HEK293 (cell line): ENCODE measurements at regions not wholly inside any gene's neighbourhood (a gene's known extent, or its start where the extent isn't known, plus 50 kb on each side); places are given as distances from the start of the nearest gene placed in this dataset.

ENCODE experiments used
- CTCF ChIA-PET: fragments of 350-600 bp; formaldehyde crosslinking; extraction: SDS; loops from one replicate; lab custom pipeline; 2021; ENCODE audit warnings: antibody characterized with exemption; lab: Yijun Ruan, JAX
- POLR2A ChIA-PET: fragments of 300-600 bp; formaldehyde crosslinking; extraction: SDS; loops from one replicate; lab custom pipeline; 2020; ENCODE audit warnings: antibody characterized with exemption, inconsistent platforms; lab: Yijun Ruan, JAX
- H3K27ac ChIP-seq: fragments of 200-500 bp; sonication (Bioruptor generic); 2 replicates; pipeline ENCODE4 v1.5.1; 2014; ENCODE audit warnings: low read depth, low read length, control low read depth, inconsistent platforms; ENCODE audit errors: extremely low read depth
- H3K36me3 ChIP-seq, 2 experiments: fragments of 200-500 bp in 1 of 2; sonication (Bioruptor generic) in 1 of 2; 1 replicate in 1 of 2; 2 replicates in 1 of 2; pipeline ENCODE4 v1.5.1; 2014 to 2017; ENCODE audit warnings: inconsistent platforms in 2 of 2, low read length in 2 of 2; ENCODE audit not compliant: control insufficient read depth in 2 of 2, insufficient read depth in 1 of 2
- H3K4me1 ChIP-seq: fragments of 200-500 bp; sonication (Bioruptor generic); 2 replicates; pipeline ENCODE4 v1.5.1; 2014; ENCODE audit warnings: mild to moderate bottlenecking, low read length, inconsistent platforms; ENCODE audit not compliant: control insufficient read depth, insufficient read depth
- H3K4me3 ChIP-seq: 2 replicates; pipeline ENCODE4 v1.5.1; 2011; ENCODE audit warnings: low read depth, mild to moderate bottlenecking, control low read depth, low read length, moderate library complexity
- H3K9me3 ChIP-seq: fragments of 200-500 bp; sonication (Bioruptor generic); 2 replicates; pipeline ENCODE4 v1.5.1; 2014; ENCODE audit warnings: low read depth, low read length, inconsistent platforms; ENCODE audit not compliant: control insufficient read depth, insufficient read depth
- GLI4 ChIP-seq: fragments of 450-650 bp; formaldehyde crosslinking; IDR thresholded peaks from 2 replicates; pipeline ENCODE4 v1.5.1; 2016; ENCODE audit warnings: missing biosample characterization, missing genetic modification characterization
- IKZF3 ChIP-seq: fragments of 450-650 bp; IDR thresholded peaks from 2 replicates; pipeline ENCODE4 v1.5.0; 2018; ENCODE audit warnings: missing biosample characterization, mild to moderate bottlenecking, missing genetic modification characterization, moderate library complexity
- KLF1 ChIP-seq: fragments of 450-650 bp; formaldehyde crosslinking; IDR thresholded peaks from 2 replicates; pipeline ENCODE4 v1.5.1; 2016; ENCODE audit warnings: missing biosample characterization, missing genetic modification characterization
- MZF1 ChIP-seq: fragments of 450-650 bp; formaldehyde crosslinking; IDR thresholded peaks from 2 replicates; pipeline ENCODE4 v1.5.1; 2017; ENCODE audit warnings: missing biosample characterization, missing genetic modification characterization, borderline replicate concordance
- OSR2 ChIP-seq: fragments of 450-650 bp; formaldehyde crosslinking; IDR thresholded peaks from 2 replicates; pipeline ENCODE4 v1.5.1; 2016; ENCODE audit warnings: missing biosample characterization, missing genetic modification characterization
- ZBTB11 ChIP-seq: fragments of 450-650 bp; formaldehyde crosslinking; conservative IDR thresholded peaks from 2 replicates; pipeline ENCODE4 v1.5.1; 2016; ENCODE audit warnings: low read depth, missing biosample characterization, missing genetic modification characterization
- ZEB2 ChIP-seq: fragments of 450-650 bp; formaldehyde crosslinking; IDR thresholded peaks from 2 replicates; pipeline ENCODE4 v1.5.1; 2016; ENCODE audit warnings: missing biosample characterization, missing genetic modification characterization
- ZNF19 ChIP-seq: fragments of 450-650 bp; formaldehyde crosslinking; IDR thresholded peaks from 2 replicates; pipeline ENCODE4; 2016; ENCODE audit warnings: missing biosample characterization, missing genetic modification characterization, low read depth
- ZNF280D ChIP-seq: fragments of 450-650 bp; formaldehyde crosslinking; IDR thresholded peaks from 2 replicates; pipeline ENCODE4 v1.5.1; 2016; ENCODE audit warnings: missing biosample characterization, missing genetic modification characterization
- ZNF501 ChIP-seq: fragments of 450-650 bp; formaldehyde crosslinking; IDR thresholded peaks from 2 replicates; pipeline ENCODE4 v1.5.1; 2016; ENCODE audit warnings: missing biosample characterization, missing genetic modification characterization
- ZNF529 ChIP-seq: fragments of 450-650 bp; formaldehyde crosslinking; IDR thresholded peaks from 2 replicates; pipeline ENCODE4 v1.5.1; 2017; ENCODE audit warnings: missing genetic modification characterization, missing biosample characterization; ENCODE audit not compliant: insufficient replicate concordance
- ZNF544 ChIP-seq: fragments of 450-650 bp; formaldehyde crosslinking; IDR thresholded peaks from 2 replicates; pipeline ENCODE4 v1.5.0; 2017; ENCODE audit warnings: missing biosample characterization, missing genetic modification characterization
- ZNF555 ChIP-seq: fragments of 450-650 bp; formaldehyde crosslinking; conservative IDR thresholded peaks from 2 replicates; pipeline ENCODE4 v1.5.1; 2017; ENCODE audit warnings: missing biosample characterization, mild to moderate bottlenecking, missing genetic modification characterization, inconsistent platforms
- ZNF600 ChIP-seq: fragments of 450-650 bp; formaldehyde crosslinking; IDR thresholded peaks from 2 replicates; pipeline ENCODE4 v1.5.1; 2016; ENCODE audit warnings: missing biosample characterization, missing genetic modification characterization
- ZNF626 ChIP-seq: fragments of 450-650 bp; sonication (Bioruptor Pico); formaldehyde crosslinking; IDR thresholded peaks from 2 replicates; pipeline ENCODE4 v1.5.1; 2018; ENCODE audit warnings: missing biosample characterization, missing genetic modification characterization, inconsistent platforms
- ZNF645 ChIP-seq: fragments of 450-650 bp; formaldehyde crosslinking; IDR thresholded peaks from 2 replicates; pipeline ENCODE4; 2016; ENCODE audit warnings: missing biosample characterization, missing genetic modification characterization
- ZNF747 ChIP-seq: fragments of 450-650 bp; formaldehyde crosslinking; IDR thresholded peaks from 2 replicates; pipeline ENCODE4 v1.5.1; 2016; ENCODE audit warnings: missing biosample characterization, missing genetic modification characterization
- ZNF843 ChIP-seq: fragments of 450-650 bp; formaldehyde crosslinking; IDR thresholded peaks from 2 replicates; pipeline ENCODE4 v1.5.1; 2016; ENCODE audit warnings: missing biosample characterization, missing genetic modification characterization
- TF ChIP-seq, protein P1 (sequence below): fragments of 450-650 bp; formaldehyde crosslinking; IDR thresholded peaks from 2 replicates; pipeline ENCODE4 v1.5.1; 2016; ENCODE audit warnings: missing biosample characterization, missing genetic modification characterization
- TF ChIP-seq, protein P2 (sequence below): fragments of 450-650 bp; formaldehyde crosslinking; IDR thresholded peaks from 2 replicates; pipeline ENCODE4 v1.5.1; 2016; ENCODE audit warnings: missing biosample characterization, missing genetic modification characterization

- TF ChIP-seq, protein P1, sequence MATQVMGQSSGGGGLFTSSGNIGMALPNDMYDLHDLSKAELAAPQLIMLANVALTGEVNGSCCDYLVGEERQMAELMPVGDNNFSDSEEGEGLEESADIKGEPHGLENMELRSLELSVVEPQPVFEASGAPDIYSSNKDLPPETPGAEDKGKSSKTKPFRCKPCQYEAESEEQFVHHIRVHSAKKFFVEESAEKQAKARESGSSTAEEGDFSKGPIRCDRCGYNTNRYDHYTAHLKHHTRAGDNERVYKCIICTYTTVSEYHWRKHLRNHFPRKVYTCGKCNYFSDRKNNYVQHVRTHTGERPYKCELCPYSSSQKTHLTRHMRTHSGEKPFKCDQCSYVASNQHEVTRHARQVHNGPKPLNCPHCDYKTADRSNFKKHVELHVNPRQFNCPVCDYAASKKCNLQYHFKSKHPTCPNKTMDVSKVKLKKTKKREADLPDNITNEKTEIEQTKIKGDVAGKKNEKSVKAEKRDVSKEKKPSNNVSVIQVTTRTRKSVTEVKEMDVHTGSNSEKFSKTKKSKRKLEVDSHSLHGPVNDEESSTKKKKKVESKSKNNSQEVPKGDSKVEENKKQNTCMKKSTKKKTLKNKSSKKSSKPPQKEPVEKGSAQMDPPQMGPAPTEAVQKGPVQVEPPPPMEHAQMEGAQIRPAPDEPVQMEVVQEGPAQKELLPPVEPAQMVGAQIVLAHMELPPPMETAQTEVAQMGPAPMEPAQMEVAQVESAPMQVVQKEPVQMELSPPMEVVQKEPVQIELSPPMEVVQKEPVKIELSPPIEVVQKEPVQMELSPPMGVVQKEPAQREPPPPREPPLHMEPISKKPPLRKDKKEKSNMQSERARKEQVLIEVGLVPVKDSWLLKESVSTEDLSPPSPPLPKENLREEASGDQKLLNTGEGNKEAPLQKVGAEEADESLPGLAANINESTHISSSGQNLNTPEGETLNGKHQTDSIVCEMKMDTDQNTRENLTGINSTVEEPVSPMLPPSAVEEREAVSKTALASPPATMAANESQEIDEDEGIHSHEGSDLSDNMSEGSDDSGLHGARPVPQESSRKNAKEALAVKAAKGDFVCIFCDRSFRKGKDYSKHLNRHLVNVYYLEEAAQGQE = no peak
Measured at GRCh38 chr1:113279776-113280391, 110.4 kb upstream of the MAGI3 start (continued).

- TF ChIP-seq GLI4 (tag by site-specific recombination) (no peak), ZNF645 (tag by site-specific recombination) (no peak), ZNF501 (tag by site-specific recombination) (no peak), ZNF600 (tag by site-specific recombination) (no peak), OSR2 (tag by site-specific recombination) (no peak), MZF1 (no peak), ZNF555 (tag by site-specific recombination) (no peak), KLF1 (tag by site-specific recombination) (no peak), ZNF544 (no peak), ZNF843 (no peak), IKZF3 (tag by site-specific recombination) (no peak), ZBTB11 (no peak), ZNF747 (no peak), ZNF529 (tag by site-specific recombination) (no peak), ZEB2 (tag by site-specific recombination) (no peak), ZNF19 (tag by site-specific recombination) (no peak), ZNF626 (tag by site-specific recombination) (no peak), ZNF280D (tag by site-specific recombination) (no peak)
- TF ChIP-seq, protein P2, sequence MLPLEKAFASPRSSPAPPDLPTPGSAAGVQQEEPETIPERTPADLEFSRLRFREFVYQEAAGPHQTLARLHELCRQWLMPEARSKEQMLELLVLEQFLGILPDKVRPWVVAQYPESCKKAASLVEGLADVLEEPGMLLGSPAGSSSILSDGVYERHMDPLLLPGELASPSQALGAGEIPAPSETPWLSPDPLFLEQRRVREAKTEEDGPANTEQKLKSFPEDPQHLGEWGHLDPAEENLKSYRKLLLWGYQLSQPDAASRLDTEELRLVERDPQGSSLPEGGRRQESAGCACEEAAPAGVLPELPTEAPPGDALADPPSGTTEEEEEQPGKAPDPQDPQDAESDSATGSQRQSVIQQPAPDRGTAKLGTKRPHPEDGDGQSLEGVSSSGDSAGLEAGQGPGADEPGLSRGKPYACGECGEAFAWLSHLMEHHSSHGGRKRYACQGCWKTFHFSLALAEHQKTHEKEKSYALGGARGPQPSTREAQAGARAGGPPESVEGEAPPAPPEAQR (tag by site-specific recombination) = no peak
- no peaks in the 10 kb centered on the region for H3K9me3 ChIP-seq
- ChIA-PET POLR2A (no interaction called here), CTCF (no interaction called here)
- H3K27ac ChIP-seq = no peak overlapping the region
- H3K4me3 ChIP-seq = no peak overlapping the region
- H3K4me1 ChIP-seq = no peaks in the 10 kb centered on the region
- no peaks in the 10 kb centered on the region for H3K36me3 ChIP-seq
Measured at GRCh38 chr1:113280581-113280980, 109.7 kb upstream of the MAGI3 start.
